Esophagus muscularis mucosa (tissue), 2 donors: ENCODE measurements at regions not wholly inside any gene's neighbourhood (a gene's known extent, or its start where the extent isn't known, plus 50 kb on each side); places are given as distances from the start of the nearest gene placed in this dataset.

Source experiments
- POLR2A ChIP-seq: fragments of 450-650 bp; IDR thresholded peaks from one replicate; pipeline ENCODE4 v1.6.1; 2017; ENCODE audit warnings: antibody characterized with exemption, moderate library complexity, mild to moderate bottlenecking, low read depth
- POLR2AphosphoS5 ChIP-seq, 2 donors: sonication (generic); formaldehyde crosslinking; IDR thresholded peaks; one replicate each; pipeline ENCODE4 v1.6.1; 2017; ENCODE audit warnings: antibody characterized with exemption in 2 of 2

GRCh38 chr18:22320155-22320554, 97.6 kb downstream of the CTAGE1 start:
- no peak for TF ChIP-seq POLR2A
- no peak for TF ChIP-seq POLR2AphosphoS5 (IDR thresholded peaks at IDR 0.05)
